HCT116 (cell line): ENCODE measurements at regions not wholly inside any gene's neighbourhood (a gene's known extent, or its start where the extent isn't known, plus 50 kb on each side); places are given as distances from the start of the nearest gene placed in this dataset.

Experiments
- EZH2 ChIP-seq: fragments of 200-600 bp; sonication (generic); IDR thresholded peaks from 2 replicates; pipeline ENCODE4 v1.6.1; 2017; ENCODE audit warnings: antibody characterized with exemption, mixed run types
- JUND ChIP-seq: IDR thresholded peaks from 2 replicates; pipeline ENCODE4 v1.6.1; 2012
- POLR2A ChIP-seq: IDR thresholded peaks from 2 replicates; pipeline ENCODE4 v1.7.0; 2011; ENCODE audit warnings: borderline replicate concordance; ENCODE audit not compliant: insufficient read depth, insufficient read length; ENCODE audit errors: extremely low read depth
- POLR2AphosphoS5 ChIP-seq: IDR thresholded peaks from 2 replicates; pipeline ENCODE4 v1.6.1; 2011; ENCODE audit warnings: mild to moderate bottlenecking, low read depth, low read length, moderate library complexity
- RAD21 ChIP-seq: IDR thresholded peaks from 2 replicates; pipeline ENCODE4 v1.6.1; 2012; ENCODE audit warnings: low read depth, mild to moderate bottlenecking
- SRF ChIP-seq: IDR thresholded peaks from 2 replicates; pipeline ENCODE4 v1.6.1; 2012; ENCODE audit warnings: low read depth
- TCF7L2 ChIP-seq: IDR thresholded peaks from 2 replicates; pipeline ENCODE4 v1.7.0; 2011; ENCODE audit warnings: borderline replicate concordance, inconsistent platforms; ENCODE audit not compliant: insufficient read depth, insufficient read length; ENCODE audit errors: extremely low read depth
- ZNF274 ChIP-seq: fragments of 200-500 bp; sonication (Bioruptor generic); IDR thresholded peaks from 2 replicates; pipeline ENCODE4 v1.6.1; 2014; ENCODE audit warnings: mild to moderate bottlenecking, low read depth, low read length, inconsistent platforms
- TF ChIP-seq, protein P1 (sequence below), 3 experiments: fragments of 200-600 bp in 1 of 3; sonication (generic) in 1 of 3; IDR thresholded peaks in 2 of 3; conservative IDR thresholded peaks in 1 of 3; 2 replicates each; pipeline ENCODE4 v1.5.1; 2012 to 2017; ENCODE audit warnings: low read depth in 2 of 3, low read length in 2 of 3, antibody characterized with exemption in 1 of 3, borderline replicate concordance in 1 of 3, control low read depth in 1 of 3, mild to moderate bottlenecking in 1 of 3, mixed read lengths in 1 of 3, mixed run types in 1 of 3, moderate library complexity in 1 of 3; ENCODE audit not compliant: insufficient read depth in 1 of 3
- TF ChIP-seq, protein P2 (sequence below): IDR thresholded peaks from 2 replicates; pipeline ENCODE4 v1.6.1; 2012; ENCODE audit warnings: low read depth
- TF ChIP-seq, protein P3 (sequence below): IDR thresholded peaks from 2 replicates; pipeline ENCODE4 v1.6.1; 2012

DNA sequence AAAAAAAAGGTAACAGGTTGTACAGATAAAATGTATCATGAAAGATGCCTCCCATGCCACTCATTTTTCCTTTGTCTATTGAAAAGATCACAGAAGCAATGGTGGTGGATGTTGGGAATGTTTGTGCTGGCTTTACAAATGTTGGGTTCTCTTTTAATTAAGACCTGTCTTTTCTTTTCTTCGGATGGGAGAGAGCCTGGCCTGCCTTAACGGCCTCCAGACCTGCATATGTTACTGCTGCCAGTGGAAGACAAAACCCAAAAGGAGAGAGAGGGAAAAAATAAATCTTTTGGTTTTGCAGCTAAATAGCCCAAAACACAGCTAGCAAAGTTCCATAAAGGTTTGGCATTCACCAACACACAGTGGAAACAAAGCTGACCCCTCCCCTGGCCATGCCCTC is 50.5 kb upstream of the FZD7 start:
- TF ChIP-seq POLR2A (no peak), TCF7L2 (no peak), EZH2 (no peak), SRF (no peak), JUND (no peak), ZNF274 (no peak), POLR2AphosphoS5 (no peak), RAD21 (no peak)
- TF ChIP-seq, protein P1, sequence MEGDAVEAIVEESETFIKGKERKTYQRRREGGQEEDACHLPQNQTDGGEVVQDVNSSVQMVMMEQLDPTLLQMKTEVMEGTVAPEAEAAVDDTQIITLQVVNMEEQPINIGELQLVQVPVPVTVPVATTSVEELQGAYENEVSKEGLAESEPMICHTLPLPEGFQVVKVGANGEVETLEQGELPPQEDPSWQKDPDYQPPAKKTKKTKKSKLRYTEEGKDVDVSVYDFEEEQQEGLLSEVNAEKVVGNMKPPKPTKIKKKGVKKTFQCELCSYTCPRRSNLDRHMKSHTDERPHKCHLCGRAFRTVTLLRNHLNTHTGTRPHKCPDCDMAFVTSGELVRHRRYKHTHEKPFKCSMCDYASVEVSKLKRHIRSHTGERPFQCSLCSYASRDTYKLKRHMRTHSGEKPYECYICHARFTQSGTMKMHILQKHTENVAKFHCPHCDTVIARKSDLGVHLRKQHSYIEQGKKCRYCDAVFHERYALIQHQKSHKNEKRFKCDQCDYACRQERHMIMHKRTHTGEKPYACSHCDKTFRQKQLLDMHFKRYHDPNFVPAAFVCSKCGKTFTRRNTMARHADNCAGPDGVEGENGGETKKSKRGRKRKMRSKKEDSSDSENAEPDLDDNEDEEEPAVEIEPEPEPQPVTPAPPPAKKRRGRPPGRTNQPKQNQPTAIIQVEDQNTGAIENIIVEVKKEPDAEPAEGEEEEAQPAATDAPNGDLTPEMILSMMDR (IDR thresholded peaks at IDR 0.05 in 2 of 3, conservative IDR thresholded peaks at IDR 0.05 in 1 of 3; ENCODE audit: borderline replicate concordance in 1 of 3, insufficient read depth in 1 of 3, low read depth in 2 of 3, low read length in 2 of 3): no peak
- TF ChIP-seq, protein P2, sequence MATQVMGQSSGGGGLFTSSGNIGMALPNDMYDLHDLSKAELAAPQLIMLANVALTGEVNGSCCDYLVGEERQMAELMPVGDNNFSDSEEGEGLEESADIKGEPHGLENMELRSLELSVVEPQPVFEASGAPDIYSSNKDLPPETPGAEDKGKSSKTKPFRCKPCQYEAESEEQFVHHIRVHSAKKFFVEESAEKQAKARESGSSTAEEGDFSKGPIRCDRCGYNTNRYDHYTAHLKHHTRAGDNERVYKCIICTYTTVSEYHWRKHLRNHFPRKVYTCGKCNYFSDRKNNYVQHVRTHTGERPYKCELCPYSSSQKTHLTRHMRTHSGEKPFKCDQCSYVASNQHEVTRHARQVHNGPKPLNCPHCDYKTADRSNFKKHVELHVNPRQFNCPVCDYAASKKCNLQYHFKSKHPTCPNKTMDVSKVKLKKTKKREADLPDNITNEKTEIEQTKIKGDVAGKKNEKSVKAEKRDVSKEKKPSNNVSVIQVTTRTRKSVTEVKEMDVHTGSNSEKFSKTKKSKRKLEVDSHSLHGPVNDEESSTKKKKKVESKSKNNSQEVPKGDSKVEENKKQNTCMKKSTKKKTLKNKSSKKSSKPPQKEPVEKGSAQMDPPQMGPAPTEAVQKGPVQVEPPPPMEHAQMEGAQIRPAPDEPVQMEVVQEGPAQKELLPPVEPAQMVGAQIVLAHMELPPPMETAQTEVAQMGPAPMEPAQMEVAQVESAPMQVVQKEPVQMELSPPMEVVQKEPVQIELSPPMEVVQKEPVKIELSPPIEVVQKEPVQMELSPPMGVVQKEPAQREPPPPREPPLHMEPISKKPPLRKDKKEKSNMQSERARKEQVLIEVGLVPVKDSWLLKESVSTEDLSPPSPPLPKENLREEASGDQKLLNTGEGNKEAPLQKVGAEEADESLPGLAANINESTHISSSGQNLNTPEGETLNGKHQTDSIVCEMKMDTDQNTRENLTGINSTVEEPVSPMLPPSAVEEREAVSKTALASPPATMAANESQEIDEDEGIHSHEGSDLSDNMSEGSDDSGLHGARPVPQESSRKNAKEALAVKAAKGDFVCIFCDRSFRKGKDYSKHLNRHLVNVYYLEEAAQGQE: no peak
- TF ChIP-seq, protein P3, sequence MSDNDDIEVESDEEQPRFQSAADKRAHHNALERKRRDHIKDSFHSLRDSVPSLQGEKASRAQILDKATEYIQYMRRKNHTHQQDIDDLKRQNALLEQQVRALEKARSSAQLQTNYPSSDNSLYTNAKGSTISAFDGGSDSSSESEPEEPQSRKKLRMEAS: no peak
